ENCODE measurements at regions not wholly inside any gene's neighbourhood (a gene's known extent, or its start where the extent isn't known, plus 50 kb on each side); places are given as distances from the start of the nearest gene placed in this dataset.

DNA sequence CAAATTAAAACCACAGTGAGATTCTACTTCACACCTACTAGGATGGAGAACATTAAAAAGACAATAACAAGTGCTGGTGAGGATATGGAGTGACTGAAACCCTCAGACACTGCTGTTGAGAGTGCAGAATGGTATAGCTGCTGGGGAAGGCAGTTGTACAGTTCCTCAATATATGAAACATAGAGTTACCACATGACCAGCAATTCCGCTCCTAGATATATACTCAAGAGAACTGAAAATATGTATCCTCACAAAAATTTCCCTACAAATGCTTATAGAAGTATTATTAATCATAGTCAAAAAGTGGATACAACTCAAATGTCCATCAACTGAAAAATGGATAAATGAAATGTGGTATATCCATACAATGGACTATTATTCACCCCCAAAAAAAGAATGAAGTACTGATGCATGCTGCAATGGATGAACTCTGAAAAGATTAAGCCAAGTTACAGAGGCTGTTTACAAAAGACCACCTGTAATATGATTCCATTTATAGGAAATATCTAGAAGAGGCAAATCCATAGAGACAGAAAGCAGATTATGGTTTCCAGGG is 164.7 kb upstream of the IGF1R start:
- peaks cover 5 to 11% of the 10 kb centered on the region in 2 donors for H3K9me3 ChIP-seq (ENCODE audit: control insufficient read depth in 1 of 2, low read length in 2 of 2)
- H3K4me3 ChIP-seq (ENCODE audit: low read depth in 1 of 2, low read length in 2 of 2), result no peak overlapping the region
- H3K4me1 ChIP-seq (ENCODE audit: control insufficient read depth in 1 of 2, insufficient read depth in 2 of 2, low read length in 2 of 2), result no peaks in the 10 kb centered on the region
- H3K27me3 ChIP-seq (ENCODE audit: low read depth, low read length), result no peaks in the 10 kb centered on the region
- H3K36me3 ChIP-seq (ENCODE audit: control insufficient read depth in 1 of 2, insufficient read depth in 2 of 2, low read length in 2 of 2), result no peaks in the 10 kb centered on the region
- no peak overlapping the region for H3K27ac ChIP-seq (ENCODE audit: low read length)

GRCh38 chr15:98484914-98485313 is 163.4 kb upstream of the IGF1R start:
- Histone ChIP-seq H3K27me3 (ENCODE audit: low read depth, low read length) (no peaks in the 10 kb centered on the region), H3K4me1 (ENCODE audit: control insufficient read depth in 1 of 2, insufficient read depth in 2 of 2, low read length in 2 of 2) (no peaks in the 10 kb centered on the region), H3K36me3 (ENCODE audit: control insufficient read depth in 1 of 2, insufficient read depth in 2 of 2, low read length in 2 of 2) (no peaks in the 10 kb centered on the region)

GRCh38 chr15:98485451-98485850 is 162.9 kb upstream of the IGF1R start:
- H3K27me3 ChIP-seq (ENCODE audit: low read depth, low read length), result no peaks in the 10 kb centered on the region
- no peaks in the 10 kb centered on the region for H3K36me3 ChIP-seq (ENCODE audit: control insufficient read depth in 1 of 2, insufficient read depth in 2 of 2, low read length in 2 of 2)
- H3K9me3 ChIP-seq (ENCODE audit: control insufficient read depth in 1 of 2, low read length in 2 of 2), result peaks cover 5 to 11% of the 10 kb centered on the region in 2 donors
- no peak overlapping the region for H3K27ac ChIP-seq (ENCODE audit: low read length)
- no peak overlapping the region for H3K4me3 ChIP-seq (ENCODE audit: low read depth in 1 of 2, low read length in 2 of 2)
- no peaks in the 10 kb centered on the region for H3K4me1 ChIP-seq (ENCODE audit: control insufficient read depth in 1 of 2, insufficient read depth in 2 of 2, low read length in 2 of 2)

More at GRCh38 chr15:98484914-98485313, 163.4 kb upstream of the IGF1R start:
- Histone ChIP-seq H3K27ac (ENCODE audit: low read length) (no peak overlapping the region), H3K9me3 (ENCODE audit: control insufficient read depth in 1 of 2, low read length in 2 of 2) (peaks cover 5 to 11% of the 10 kb centered on the region in 2 donors), H3K4me3 (ENCODE audit: low read depth in 1 of 2, low read length in 2 of 2) (no peak overlapping the region)

- H3K4me3 ChIP-seq (ENCODE audit: low read depth in 1 of 2, low read length in 2 of 2), result no peak overlapping the region
- H3K9me3 ChIP-seq (ENCODE audit: control insufficient read depth in 1 of 2, low read length in 2 of 2), result peaks cover 0 to 3% of the 10 kb centered on the region in 2 donors
- H3K27ac ChIP-seq (ENCODE audit: low read length), result no peak overlapping the region
- H3K27me3 ChIP-seq (ENCODE audit: low read depth, low read length), result no peaks in the 10 kb centered on the region
- H3K36me3 ChIP-seq (ENCODE audit: control insufficient read depth in 1 of 2, insufficient read depth in 2 of 2, low read length in 2 of 2), result no peaks in the 10 kb centered on the region
- no peaks in the 10 kb centered on the region for H3K4me1 ChIP-seq (ENCODE audit: control insufficient read depth in 1 of 2, insufficient read depth in 2 of 2, low read length in 2 of 2)
Observed at GRCh38 chr15:98493966-98494511, 154.3 kb upstream of the IGF1R start.

- Histone ChIP-seq H3K27me3 (ENCODE audit: low read depth, low read length) (peaks cover 6% of the 10 kb centered on the region), H3K27ac (ENCODE audit: low read length) (no peak overlapping the region), H3K9me3 (ENCODE audit: control insufficient read depth in 1 of 2, low read length in 2 of 2) (peaks cover 0 to 6% of the 10 kb centered on the region in 2 donors), H3K36me3 (ENCODE audit: control insufficient read depth in 1 of 2, insufficient read depth in 2 of 2, low read length in 2 of 2) (no peaks in the 10 kb centered on the region), H3K4me3 (ENCODE audit: low read depth in 1 of 2, low read length in 2 of 2) (no peak overlapping the region), H3K4me1 (ENCODE audit: control insufficient read depth in 1 of 2, insufficient read depth in 2 of 2, low read length in 2 of 2) (no peaks in the 10 kb centered on the region)
Observed at GRCh38 chr15:98501192-98501591, 147.1 kb upstream of the IGF1R start.

DNA sequence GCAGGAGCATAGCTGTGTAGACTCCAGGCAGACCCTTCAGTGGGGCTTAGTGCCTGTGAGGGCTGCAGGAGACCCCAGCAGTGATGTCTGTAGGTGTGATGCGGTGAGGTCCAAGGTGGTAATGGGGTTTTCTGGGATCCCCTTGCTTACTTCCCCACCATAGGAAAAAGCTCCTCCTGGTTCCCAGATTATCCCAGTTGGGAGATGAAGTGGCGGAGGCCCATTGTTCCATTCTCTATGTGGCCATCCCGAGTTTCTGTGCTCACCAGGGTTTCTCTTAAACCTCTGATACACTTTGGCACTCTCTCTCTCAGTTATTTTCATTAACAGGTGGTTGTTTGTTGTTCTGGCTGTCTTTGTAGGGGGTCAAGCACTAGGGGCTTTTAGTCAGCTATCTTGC is 146.7 kb upstream of the IGF1R start:
- Histone ChIP-seq H3K27me3 (ENCODE audit: low read depth, low read length) (peaks cover 6% of the 10 kb centered on the region), H3K4me1 (ENCODE audit: control insufficient read depth in 1 of 2, insufficient read depth in 2 of 2, low read length in 2 of 2) (no peaks in the 10 kb centered on the region), H3K9me3 (ENCODE audit: control insufficient read depth in 1 of 2, low read length in 2 of 2) (peaks cover 0 to 6% of the 10 kb centered on the region in 2 donors), H3K27ac (ENCODE audit: low read length) (no peak overlapping the region), H3K36me3 (ENCODE audit: control insufficient read depth in 1 of 2, insufficient read depth in 2 of 2, low read length in 2 of 2) (no peaks in the 10 kb centered on the region), H3K4me3 (ENCODE audit: low read depth in 1 of 2, low read length in 2 of 2) (no peak overlapping the region)

- H3K9me3 ChIP-seq (ENCODE audit: control insufficient read depth in 1 of 2, low read length in 2 of 2), result peaks cover 0 to 4% of the 10 kb centered on the region in 2 donors
- H3K4me1 ChIP-seq (ENCODE audit: control insufficient read depth in 1 of 2, insufficient read depth in 2 of 2, low read length in 2 of 2), result no peaks in the 10 kb centered on the region
- no peak overlapping the region for H3K4me3 ChIP-seq (ENCODE audit: low read depth in 1 of 2, low read length in 2 of 2)
- H3K27ac ChIP-seq (ENCODE audit: low read length), result no peak overlapping the region
- no peaks in the 10 kb centered on the region for H3K36me3 ChIP-seq (ENCODE audit: control insufficient read depth in 1 of 2, insufficient read depth in 2 of 2, low read length in 2 of 2)
- peaks cover 6% of the 10 kb centered on the region for H3K27me3 ChIP-seq (ENCODE audit: low read depth, low read length)
Observed at GRCh38 chr15:98503970-98504369, 144.4 kb upstream of the IGF1R start.

GRCh38 chr15:98504998-98505397 is 143.3 kb upstream of the IGF1R start:
- Histone ChIP-seq H3K4me3 (ENCODE audit: low read depth in 1 of 2, low read length in 2 of 2) (no peak overlapping the region), H3K4me1 (ENCODE audit: control insufficient read depth in 1 of 2, insufficient read depth in 2 of 2, low read length in 2 of 2) (no peaks in the 10 kb centered on the region), H3K27ac (ENCODE audit: low read length) (no peak overlapping the region), H3K9me3 (ENCODE audit: control insufficient read depth in 1 of 2, low read length in 2 of 2) (no peaks in the 10 kb centered on the region), H3K36me3 (ENCODE audit: control insufficient read depth in 1 of 2, insufficient read depth in 2 of 2, low read length in 2 of 2) (no peaks in the 10 kb centered on the region), H3K27me3 (ENCODE audit: low read depth, low read length) (peaks cover 6% of the 10 kb centered on the region)

DNA sequence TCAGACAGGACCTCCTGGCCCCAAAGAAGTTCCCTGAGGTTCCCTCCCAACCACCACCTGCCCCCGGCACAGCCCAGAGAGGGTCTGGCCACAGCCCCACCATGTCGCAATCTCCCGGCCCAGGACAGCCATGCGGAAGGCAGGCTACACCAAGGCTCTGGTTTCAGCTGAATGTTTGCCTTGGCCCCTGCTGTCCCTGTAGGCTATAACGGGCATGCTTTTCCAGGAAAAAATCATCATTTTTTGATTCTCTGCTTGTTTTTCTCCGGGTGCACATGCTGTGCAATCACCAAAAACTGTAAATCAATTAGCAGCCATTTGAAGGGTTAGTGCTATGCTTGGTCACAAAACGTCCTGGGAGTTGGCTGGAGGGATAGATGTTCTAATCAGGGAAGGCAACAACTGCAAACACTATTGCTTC is 142.7 kb upstream of the IGF1R start:
- peaks cover 6% of the 10 kb centered on the region for H3K27me3 ChIP-seq (ENCODE audit: low read depth, low read length)
- H3K36me3 ChIP-seq (ENCODE audit: control insufficient read depth in 1 of 2, insufficient read depth in 2 of 2, low read length in 2 of 2), result no peaks in the 10 kb centered on the region
- H3K27ac ChIP-seq (ENCODE audit: low read length), result no peak overlapping the region
- no peaks in the 10 kb centered on the region for H3K9me3 ChIP-seq (ENCODE audit: control insufficient read depth in 1 of 2, low read length in 2 of 2)
- H3K4me1 ChIP-seq (ENCODE audit: control insufficient read depth in 1 of 2, insufficient read depth in 2 of 2, low read length in 2 of 2), result no peaks in the 10 kb centered on the region
- no peak overlapping the region for H3K4me3 ChIP-seq (ENCODE audit: low read depth in 1 of 2, low read length in 2 of 2)

DNA sequence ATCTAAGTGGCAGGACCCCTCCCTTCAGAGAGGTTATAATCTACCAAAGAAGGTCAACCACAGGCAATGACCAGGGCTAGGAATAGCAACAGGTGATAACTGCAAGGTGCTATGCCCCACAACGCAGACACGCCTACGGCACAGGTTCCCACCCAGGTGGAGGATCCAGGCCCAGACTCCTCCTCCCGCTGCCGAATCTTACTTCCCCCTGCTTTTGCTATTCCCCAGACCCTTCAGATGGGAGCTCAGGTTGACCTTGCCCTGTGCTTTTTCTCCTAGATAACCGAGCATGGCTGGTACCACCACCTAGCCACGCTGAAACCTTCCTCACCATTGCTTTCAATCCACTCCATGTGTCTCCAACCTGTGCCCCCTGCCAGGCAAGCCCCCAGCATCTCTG is 142.2 kb upstream of the IGF1R start:
- Histone ChIP-seq H3K9me3 (ENCODE audit: control insufficient read depth in 1 of 2, low read length in 2 of 2) (no peaks in the 10 kb centered on the region), H3K36me3 (ENCODE audit: control insufficient read depth in 1 of 2, insufficient read depth in 2 of 2, low read length in 2 of 2) (no peaks in the 10 kb centered on the region), H3K27me3 (ENCODE audit: low read depth, low read length) (peaks cover 6% of the 10 kb centered on the region), H3K4me3 (ENCODE audit: low read depth in 1 of 2, low read length in 2 of 2) (no peak overlapping the region), H3K4me1 (ENCODE audit: control insufficient read depth in 1 of 2, insufficient read depth in 2 of 2, low read length in 2 of 2) (no peaks in the 10 kb centered on the region), H3K27ac (ENCODE audit: low read length) (no peak overlapping the region)

GRCh38 chr15:98506711-98507110 is 141.6 kb upstream of the IGF1R start:
- H3K36me3 ChIP-seq (ENCODE audit: control insufficient read depth in 1 of 2, insufficient read depth in 2 of 2, low read length in 2 of 2), result no peaks in the 10 kb centered on the region
- no peak overlapping the region for H3K27ac ChIP-seq (ENCODE audit: low read length)

DNA sequence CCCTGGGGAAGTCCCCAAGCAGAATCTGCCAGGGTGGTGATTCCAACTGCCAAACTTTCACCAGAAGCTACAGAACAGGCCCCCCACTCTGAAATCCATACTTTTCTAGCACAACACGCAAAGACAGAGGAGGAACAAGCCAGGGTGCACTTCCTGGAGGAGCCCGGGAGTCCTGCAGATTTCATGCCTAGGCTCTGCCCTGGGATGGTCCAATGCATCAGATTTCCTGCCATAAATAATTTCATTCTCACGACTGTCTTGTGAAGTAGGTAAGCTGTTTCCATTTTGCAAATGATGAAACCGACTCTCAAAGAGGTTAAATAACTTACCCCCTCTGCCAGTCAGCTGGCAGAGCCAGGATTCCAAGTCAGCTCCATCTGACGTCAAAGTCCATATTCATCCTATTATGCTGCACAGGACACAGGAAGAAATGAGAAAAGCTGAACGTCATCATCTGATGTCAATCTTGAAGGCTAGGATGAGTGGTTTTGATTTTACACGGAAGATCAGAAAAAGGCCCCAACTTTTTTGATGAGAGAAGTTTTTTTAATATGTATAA is 134.8 kb upstream of the IGF1R start:
- H3K36me3 ChIP-seq (ENCODE audit: control insufficient read depth in 1 of 2, insufficient read depth in 2 of 2, low read length in 2 of 2), result no peaks in the 10 kb centered on the region
- H3K9me3 ChIP-seq (ENCODE audit: control insufficient read depth in 1 of 2, low read length in 2 of 2), result no peaks in the 10 kb centered on the region
- H3K4me1 ChIP-seq (ENCODE audit: control insufficient read depth in 1 of 2, insufficient read depth in 2 of 2, low read length in 2 of 2), result no peaks in the 10 kb centered on the region
- H3K27ac ChIP-seq (ENCODE audit: low read length), result no peak overlapping the region
- no peak overlapping the region for H3K4me3 ChIP-seq (ENCODE audit: low read depth in 1 of 2, low read length in 2 of 2)
- H3K27me3 ChIP-seq (ENCODE audit: low read depth, low read length), result no peaks in the 10 kb centered on the region

More at GRCh38 chr15:98506711-98507110, 141.6 kb upstream of the IGF1R start:
- no peak overlapping the region for H3K4me3 ChIP-seq (ENCODE audit: low read depth in 1 of 2, low read length in 2 of 2)
- no peaks in the 10 kb centered on the region for H3K9me3 ChIP-seq (ENCODE audit: control insufficient read depth in 1 of 2, low read length in 2 of 2)
- peaks cover 6% of the 10 kb centered on the region for H3K27me3 ChIP-seq (ENCODE audit: low read depth, low read length)
- H3K4me1 ChIP-seq (ENCODE audit: control insufficient read depth in 1 of 2, insufficient read depth in 2 of 2, low read length in 2 of 2), result no peaks in the 10 kb centered on the region
